ENCODE measurements at regions not wholly inside any gene's neighbourhood (a gene's known extent, or its start where the extent isn't known, plus 50 kb on each side); places are given as distances from the start of the nearest gene placed in this dataset.

GRCh38 chrX:23127586-23127985 is 127.8 kb downstream of the DDX53 start:
- Mint-ChIP-seq H3K4me3 (ENCODE audit: low read depth) (no peak overlapping the region), H3K27ac (no peak overlapping the region), H3K27me3 (no peaks in the 10 kb centered on the region), H3K4me1 (ENCODE audit: low read depth) (no peaks in the 10 kb centered on the region), H3K9me3 (ENCODE audit: low read depth) (no peaks in the 10 kb centered on the region), H3K36me3 (ENCODE audit: insufficient read depth) (no peaks in the 10 kb centered on the region)
- no peak for TF ChIP-seq CTCF (IDR thresholded peaks at IDR 0.05; ENCODE audit: unreplicated experiment)
- DNase-seq (ENCODE audit: low spot score, unreplicated experiment) = no peak

- Mint-ChIP-seq H3K4me1 (ENCODE audit: low read depth) (no peaks in the 10 kb centered on the region), H3K27ac (no peak overlapping the region), H3K36me3 (ENCODE audit: insufficient read depth) (no peaks in the 10 kb centered on the region), H3K9me3 (ENCODE audit: low read depth) (no peaks in the 10 kb centered on the region), H3K4me3 (ENCODE audit: low read depth) (no peak overlapping the region), H3K27me3 (no peaks in the 10 kb centered on the region)
- no peak for TF ChIP-seq CTCF (IDR thresholded peaks at IDR 0.05; ENCODE audit: unreplicated experiment)
- no peak for DNase-seq (ENCODE audit: low spot score, unreplicated experiment)
These were observed 133.8 kb downstream of the DDX53 start for GRCh38 chrX:23133551-23133950.

- Mint-ChIP-seq H3K4me3 (ENCODE audit: low read depth) (no peak overlapping the region), H3K27ac (no peak overlapping the region), H3K4me1 (ENCODE audit: low read depth) (no peaks in the 10 kb centered on the region), H3K27me3 (no peaks in the 10 kb centered on the region), H3K36me3 (ENCODE audit: insufficient read depth) (no peaks in the 10 kb centered on the region), H3K9me3 (ENCODE audit: low read depth) (no peaks in the 10 kb centered on the region)
- TF ChIP-seq CTCF (IDR thresholded peaks at IDR 0.05; ENCODE audit: unreplicated experiment) = no peak
- no peak for DNase-seq (ENCODE audit: low spot score, unreplicated experiment)
These were observed 134.4 kb downstream of the DDX53 start for GRCh38 chrX:23134136-23134535.

GRCh38 chrX:23136816-23137215 is 137.1 kb downstream of the DDX53 start:
- DNase-seq (ENCODE audit: low spot score, unreplicated experiment) = no peak
- H3K9me3 Mint-ChIP-seq (ENCODE audit: low read depth) = no peaks in the 10 kb centered on the region
- no peaks in the 10 kb centered on the region for H3K4me1 Mint-ChIP-seq (ENCODE audit: low read depth)
- H3K36me3 Mint-ChIP-seq (ENCODE audit: insufficient read depth) = no peaks in the 10 kb centered on the region
- TF ChIP-seq CTCF (IDR thresholded peaks at IDR 0.05; ENCODE audit: unreplicated experiment) = no peak
- H3K27me3 Mint-ChIP-seq = no peaks in the 10 kb centered on the region
- H3K4me3 Mint-ChIP-seq (ENCODE audit: low read depth) = no peak overlapping the region
- no peak overlapping the region for H3K27ac Mint-ChIP-seq

- Mint-ChIP-seq H3K4me1 (ENCODE audit: low read depth) (no peaks in the 10 kb centered on the region), H3K27me3 (no peaks in the 10 kb centered on the region), H3K4me3 (ENCODE audit: low read depth) (no peak overlapping the region), H3K27ac (no peak overlapping the region), H3K36me3 (ENCODE audit: insufficient read depth) (no peaks in the 10 kb centered on the region), H3K9me3 (ENCODE audit: low read depth) (no peaks in the 10 kb centered on the region)
- no peak for DNase-seq (ENCODE audit: low spot score, unreplicated experiment)
- TF ChIP-seq CTCF (IDR thresholded peaks at IDR 0.05; ENCODE audit: unreplicated experiment) = no peak
These were observed 166.4 kb upstream of the PTCHD1 start for GRCh38 chrX:23168291-23168690.

Data from progenitor cell of endocrine pancreas (in vitro differentiated cells).